ENCODE measurements at regions not wholly inside any gene's neighbourhood (a gene's known extent, or its start where the extent isn't known, plus 50 kb on each side); places are given as distances from the start of the nearest gene placed in this dataset.

- Mint-ChIP-seq H3K4me1 (no peaks in the 10 kb centered on the region), H3K27ac (no peak overlapping the region), H3K4me3 (no peak overlapping the region), H3K27me3 (peaks cover 0 to 9% (median 0%) of the 10 kb centered on the region in 5 donors), H3K9me3 (no peaks in the 10 kb centered on the region), H3K36me3 (no peaks in the 10 kb centered on the region)
- H3K9me3 ChIP-seq (ENCODE audit: control insufficient read depth in 2 of 3, low read length in 3 of 3): no peaks in the 10 kb centered on the region
- DNase-seq: no peak
- H3K36me3 ChIP-seq (ENCODE audit: control insufficient read depth in 2 of 3, insufficient read depth in 3 of 3, low read length in 3 of 3): no peaks in the 10 kb centered on the region
- ATAC-seq: no peak
- no peak overlapping the region for H3K4me3 ChIP-seq (ENCODE audit: low read length)
- CTCF ChIA-PET: no interaction called here
- intact Hi-C loops (cut with micrococcal nuclease): no loop called here
- no peaks in the 10 kb centered on the region for H3K4me1 ChIP-seq (ENCODE audit: control insufficient read depth in 2 of 2, insufficient read depth in 2 of 2, low read length in 2 of 2)
- POLR2A ChIA-PET: no interaction called here
- no peak overlapping the region for H3K27ac ChIP-seq (ENCODE audit: low read depth, low read length)
- no peaks in the 10 kb centered on the region for H3K27me3 ChIP-seq (ENCODE audit: control insufficient read depth in 2 of 2, insufficient read depth in 2 of 2, low read length in 2 of 2)
These were observed 149.1 kb upstream of the ZNF366 start for GRCh38 chr5:72656331-72656730.

GRCh38 chr5:72654231-72654630 lies 147.0 kb upstream of the ZNF366 start:
- no peak overlapping the region for H3K27ac ChIP-seq (ENCODE audit: low read depth, low read length)
- ATAC-seq (no peak), DNase-seq (no peak)
- H3K36me3 ChIP-seq (ENCODE audit: control insufficient read depth in 2 of 3, insufficient read depth in 3 of 3, low read length in 3 of 3): no peaks in the 10 kb centered on the region
- no peaks in the 10 kb centered on the region for H3K4me1 ChIP-seq (ENCODE audit: control insufficient read depth in 2 of 2, insufficient read depth in 2 of 2, low read length in 2 of 2)
- peaks cover 0 to 6% (median 3%) of the 10 kb centered on the region in 5 donors for H3K27me3 Mint-ChIP-seq
- H3K4me3 Mint-ChIP-seq: no peak overlapping the region
- no peaks in the 10 kb centered on the region for H3K27me3 ChIP-seq (ENCODE audit: control insufficient read depth in 2 of 2, insufficient read depth in 2 of 2, low read length in 2 of 2)
- no peaks in the 10 kb centered on the region for H3K9me3 ChIP-seq (ENCODE audit: control insufficient read depth in 2 of 3, low read length in 3 of 3)
- H3K36me3 Mint-ChIP-seq: no peaks in the 10 kb centered on the region
- POLR2A ChIA-PET: no interaction called here
- intact Hi-C loops (cut with micrococcal nuclease): no loop called here
- no peaks in the 10 kb centered on the region for H3K9me3 Mint-ChIP-seq
- no peak overlapping the region for H3K4me3 ChIP-seq (ENCODE audit: low read length)
- no peaks in the 10 kb centered on the region for H3K4me1 Mint-ChIP-seq
- CTCF ChIA-PET: no interaction called here
- H3K27ac Mint-ChIP-seq: no peak overlapping the region

- H3K9me3 Mint-ChIP-seq: no peaks in the 10 kb centered on the region
- no peaks in the 10 kb centered on the region for H3K4me1 ChIP-seq (ENCODE audit: control insufficient read depth in 2 of 2, insufficient read depth in 2 of 2, low read length in 2 of 2)
- ATAC-seq (no peak), DNase-seq (no peak)
- intact Hi-C loops (cut with micrococcal nuclease): no loop called here
- H3K27me3 Mint-ChIP-seq: peaks cover 0 to 5% (median 4%) of the 10 kb centered on the region in 5 donors
- H3K9me3 ChIP-seq (ENCODE audit: control insufficient read depth in 2 of 3, low read length in 3 of 3): no peaks in the 10 kb centered on the region
- ChIA-PET POLR2A (no interaction called here), CTCF (no interaction called here)
- no peaks in the 10 kb centered on the region for H3K27me3 ChIP-seq (ENCODE audit: control insufficient read depth in 2 of 2, insufficient read depth in 2 of 2, low read length in 2 of 2)
- no peak overlapping the region for H3K27ac Mint-ChIP-seq
- no peaks in the 10 kb centered on the region for H3K36me3 ChIP-seq (ENCODE audit: control insufficient read depth in 2 of 3, insufficient read depth in 3 of 3, low read length in 3 of 3)
- H3K36me3 Mint-ChIP-seq: no peaks in the 10 kb centered on the region
- no peak overlapping the region for H3K4me3 ChIP-seq (ENCODE audit: low read length)
- no peak overlapping the region for H3K27ac ChIP-seq (ENCODE audit: low read depth, low read length)
- no peaks in the 10 kb centered on the region for H3K4me1 Mint-ChIP-seq
- H3K4me3 Mint-ChIP-seq: no peak overlapping the region
These were observed 146.4 kb upstream of the ZNF366 start for GRCh38 chr5:72653586-72653985.

- Mint-ChIP-seq H3K27ac (no peak overlapping the region), H3K36me3 (no peaks in the 10 kb centered on the region), H3K4me1 (no peaks in the 10 kb centered on the region), H3K27me3 (peaks cover 0 to 5% (median 4%) of the 10 kb centered on the region in 5 donors), H3K4me3 (no peak overlapping the region), H3K9me3 (no peaks in the 10 kb centered on the region)
- intact Hi-C loops (cut with micrococcal nuclease): no loop called here
- no peaks in the 10 kb centered on the region for H3K36me3 ChIP-seq (ENCODE audit: control insufficient read depth in 2 of 3, insufficient read depth in 3 of 3, low read length in 3 of 3)
- ChIA-PET CTCF (interaction anchor here (0.6 kb wide), 1 partner anchor 62 kb away, joined by 3 read pairs; no protein-coding TSS in a partner anchor), POLR2A (no interaction called here)
- no peak overlapping the region for H3K4me3 ChIP-seq (ENCODE audit: low read length)
- H3K9me3 ChIP-seq (ENCODE audit: control insufficient read depth in 2 of 3, low read length in 3 of 3): no peaks in the 10 kb centered on the region
- H3K27me3 ChIP-seq (ENCODE audit: control insufficient read depth in 2 of 2, insufficient read depth in 2 of 2, low read length in 2 of 2): no peaks in the 10 kb centered on the region
- DNase-seq (no peak), ATAC-seq (no peak)
- no peak overlapping the region for H3K27ac ChIP-seq (ENCODE audit: low read depth, low read length)
- H3K4me1 ChIP-seq (ENCODE audit: control insufficient read depth in 2 of 2, insufficient read depth in 2 of 2, low read length in 2 of 2): no peaks in the 10 kb centered on the region
These were observed 144.6 kb upstream of the ZNF366 start for GRCh38 chr5:72651779-72652178.

- Histone ChIP-seq H3K36me3 (ENCODE audit: control insufficient read depth in 2 of 3, insufficient read depth in 3 of 3, low read length in 3 of 3) (no peaks in the 10 kb centered on the region), H3K27me3 (ENCODE audit: control insufficient read depth in 2 of 2, insufficient read depth in 2 of 2, low read length in 2 of 2) (no peaks in the 10 kb centered on the region), H3K27ac (ENCODE audit: low read depth, low read length) (no peak overlapping the region), H3K4me1 (ENCODE audit: control insufficient read depth in 2 of 2, insufficient read depth in 2 of 2, low read length in 2 of 2) (no peaks in the 10 kb centered on the region), H3K9me3 (ENCODE audit: control insufficient read depth in 2 of 3, low read length in 3 of 3) (no peaks in the 10 kb centered on the region), H3K4me3 (ENCODE audit: low read length) (no peak overlapping the region)
- DNase-seq (no peak), ATAC-seq (no peak)
- H3K36me3 Mint-ChIP-seq: no peaks in the 10 kb centered on the region
- H3K4me1 Mint-ChIP-seq: no peaks in the 10 kb centered on the region
- H3K4me3 Mint-ChIP-seq: no peak overlapping the region
- no peaks in the 10 kb centered on the region for H3K9me3 Mint-ChIP-seq
- ChIA-PET POLR2A (no interaction called here), CTCF (no interaction called here)
- intact Hi-C loops (cut with micrococcal nuclease): no loop called here
- H3K27ac Mint-ChIP-seq: no peak overlapping the region
- H3K27me3 Mint-ChIP-seq: peaks cover 0 to 5% (median 4%) of the 10 kb centered on the region in 5 donors
These were observed 143.9 kb upstream of the ZNF366 start for GRCh38 chr5:72651109-72651508.

- intact Hi-C loops (cut with micrococcal nuclease): no loop called here
- DNase-seq: no peak
- H3K36me3 Mint-ChIP-seq: no peaks in the 10 kb centered on the region
- H3K27me3 Mint-ChIP-seq: peaks cover 0 to 5% (median 4%) of the 10 kb centered on the region in 5 donors
- Histone ChIP-seq H3K4me3 (ENCODE audit: low read length) (no peak overlapping the region), H3K36me3 (ENCODE audit: control insufficient read depth in 2 of 3, insufficient read depth in 3 of 3, low read length in 3 of 3) (no peaks in the 10 kb centered on the region), H3K27me3 (ENCODE audit: control insufficient read depth in 2 of 2, insufficient read depth in 2 of 2, low read length in 2 of 2) (no peaks in the 10 kb centered on the region), H3K4me1 (ENCODE audit: control insufficient read depth in 2 of 2, insufficient read depth in 2 of 2, low read length in 2 of 2) (no peaks in the 10 kb centered on the region), H3K9me3 (ENCODE audit: control insufficient read depth in 2 of 3, low read length in 3 of 3) (no peaks in the 10 kb centered on the region), H3K27ac (ENCODE audit: low read depth, low read length) (no peak overlapping the region)
- no peak for ATAC-seq
- no peaks in the 10 kb centered on the region for H3K4me1 Mint-ChIP-seq
- no peaks in the 10 kb centered on the region for H3K9me3 Mint-ChIP-seq
- H3K27ac Mint-ChIP-seq: no peak overlapping the region
- no peak overlapping the region for H3K4me3 Mint-ChIP-seq
- ChIA-PET POLR2A (no interaction called here), CTCF (no interaction called here)
These were observed 142.2 kb upstream of the ZNF366 start for GRCh38 chr5:72649449-72649848.

GRCh38 chr5:72648480-72648879 lies 141.3 kb upstream of the ZNF366 start:
- intact Hi-C loops (cut with micrococcal nuclease): no loop called here
- Mint-ChIP-seq H3K4me1 (no peaks in the 10 kb centered on the region), H3K27ac (no peak overlapping the region), H3K9me3 (no peaks in the 10 kb centered on the region), H3K36me3 (no peaks in the 10 kb centered on the region), H3K4me3 (no peak overlapping the region), H3K27me3 (peaks cover 0 to 8% (median 5%) of the 10 kb centered on the region in 5 donors)
- H3K9me3 ChIP-seq (ENCODE audit: control insufficient read depth in 2 of 3, low read length in 3 of 3): no peaks in the 10 kb centered on the region
- no peak overlapping the region for H3K4me3 ChIP-seq (ENCODE audit: low read length)
- H3K27ac ChIP-seq (ENCODE audit: low read depth, low read length): no peak overlapping the region
- CTCF ChIA-PET: no interaction called here
- H3K27me3 ChIP-seq (ENCODE audit: control insufficient read depth in 2 of 2, insufficient read depth in 2 of 2, low read length in 2 of 2): no peaks in the 10 kb centered on the region
- no peaks in the 10 kb centered on the region for H3K36me3 ChIP-seq (ENCODE audit: control insufficient read depth in 2 of 3, insufficient read depth in 3 of 3, low read length in 3 of 3)
- POLR2A ChIA-PET: no interaction called here
- ATAC-seq: no peak
- no peak for DNase-seq
- H3K4me1 ChIP-seq (ENCODE audit: control insufficient read depth in 2 of 2, insufficient read depth in 2 of 2, low read length in 2 of 2): no peaks in the 10 kb centered on the region
